Kasumi-1 (cell line): ENCODE measurements at regions not wholly inside any gene's neighbourhood (a gene's known extent, or its start where the extent isn't known, plus 50 kb on each side); places are given as distances from the start of the nearest gene placed in this dataset.
A peak's percentile ranks its signal among the peaks of the same experiment; 100 is the strongest.
"Not testable (repeated sequence)": the region's sequence is repeated elsewhere in the genome, so short reads cannot be mapped to it uniquely, and the experiment has no call there.

Experiments used
- DNase-seq, 2 experiments: peaks; one replicate each; lab custom pipeline; 2025; lab: John Stamatoyannopoulos, UW

GRCh38 chr2:11922294-11922693 is 175.9 kb downstream of the LPIN1 start:
- no peak for DNase-seq

DNA sequence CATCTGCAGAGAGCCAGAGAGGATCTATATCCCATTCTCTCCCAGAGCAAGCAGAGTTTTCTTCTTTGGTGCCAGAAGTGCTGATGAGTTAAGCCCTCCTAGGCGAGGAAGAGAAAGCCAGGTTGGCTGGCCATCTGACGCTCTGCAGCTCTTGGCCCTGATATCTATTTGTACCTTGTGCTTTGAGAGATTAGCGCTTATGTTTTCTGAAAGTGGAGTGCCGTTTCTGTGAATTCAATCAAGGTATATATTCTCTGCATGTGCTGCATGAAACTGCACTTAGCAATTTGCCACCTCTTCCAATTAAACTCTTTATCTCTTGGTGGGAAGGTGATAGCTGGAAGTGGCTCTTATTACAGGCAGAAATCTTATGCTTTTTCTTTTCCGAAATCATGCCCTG is 177.5 kb downstream of the LPIN1 start:
- DNase-seq: no peak

- no peak for DNase-seq
Observed at GRCh38 chr2:11925295-11926066, 179.0 kb downstream of the LPIN1 start.

DNA sequence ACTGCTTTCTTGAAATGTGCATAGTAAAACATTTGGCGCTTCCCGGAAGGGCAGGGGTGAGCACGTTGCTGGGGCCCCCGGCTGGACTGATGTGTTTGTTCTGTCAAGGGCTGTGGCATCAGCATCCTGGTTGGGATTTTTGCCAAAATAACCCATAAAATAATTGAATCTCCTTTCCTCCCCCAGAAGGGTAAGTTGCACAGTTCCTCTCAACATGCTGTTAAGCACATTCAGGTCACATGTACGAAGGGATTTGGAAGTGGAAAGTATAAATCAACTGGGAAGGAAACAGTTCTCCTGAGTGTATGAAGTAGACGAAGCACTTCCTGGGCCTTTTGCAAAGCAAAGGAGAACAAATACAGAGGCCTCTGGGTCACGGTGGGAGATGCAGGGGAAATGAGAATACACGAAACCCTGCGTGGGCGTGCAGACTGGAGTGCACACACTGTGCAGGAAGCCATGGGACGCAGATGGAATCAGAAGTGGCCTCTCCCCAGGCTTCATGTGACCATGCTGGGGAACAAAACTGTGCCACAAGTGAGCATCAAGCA is 183.9 kb downstream of the LPIN1 start:
- DNase-seq: peak; percentile 73 to 74

- DNase-seq: peak in 1 of 2 experiments; percentile 7
Observed at GRCh38 chr2:11932048-11932512, 185.6 kb downstream of the LPIN1 start.

GRCh38 chr2:11932962-11933361 is 186.5 kb downstream of the LPIN1 start:
- DNase-seq: no peak

- DNase-seq: no peak
Observed at GRCh38 chr2:11933854-11934253, 187.4 kb downstream of the LPIN1 start.

GRCh38 chr2:11936761-11937160 is 190.3 kb downstream of the LPIN1 start:
- DNase-seq: no peak

DNA sequence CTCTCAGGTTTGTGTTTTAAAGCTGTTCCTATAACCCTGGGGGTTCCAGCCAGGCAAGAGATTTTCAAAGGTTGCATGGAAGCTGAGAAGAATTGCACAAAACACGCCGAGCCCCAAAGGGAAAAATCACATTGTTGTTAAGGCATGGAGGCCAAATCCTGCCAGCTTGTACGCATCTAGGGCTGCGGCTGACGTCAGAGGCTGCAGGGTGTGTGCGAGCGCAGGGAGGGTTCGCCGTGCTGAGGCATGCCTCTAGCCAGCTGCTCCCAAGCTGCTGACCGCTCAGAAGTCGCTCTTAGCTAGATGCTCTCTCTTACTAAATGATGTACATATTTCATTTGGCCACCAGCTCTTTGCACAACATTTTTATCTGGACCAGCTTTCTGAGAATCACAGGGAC is 191.8 kb downstream of the LPIN1 start:
- no peak for DNase-seq

- no peak for DNase-seq
Observed at GRCh38 chr2:11939523-11939922, 193.1 kb downstream of the LPIN1 start.

DNA sequence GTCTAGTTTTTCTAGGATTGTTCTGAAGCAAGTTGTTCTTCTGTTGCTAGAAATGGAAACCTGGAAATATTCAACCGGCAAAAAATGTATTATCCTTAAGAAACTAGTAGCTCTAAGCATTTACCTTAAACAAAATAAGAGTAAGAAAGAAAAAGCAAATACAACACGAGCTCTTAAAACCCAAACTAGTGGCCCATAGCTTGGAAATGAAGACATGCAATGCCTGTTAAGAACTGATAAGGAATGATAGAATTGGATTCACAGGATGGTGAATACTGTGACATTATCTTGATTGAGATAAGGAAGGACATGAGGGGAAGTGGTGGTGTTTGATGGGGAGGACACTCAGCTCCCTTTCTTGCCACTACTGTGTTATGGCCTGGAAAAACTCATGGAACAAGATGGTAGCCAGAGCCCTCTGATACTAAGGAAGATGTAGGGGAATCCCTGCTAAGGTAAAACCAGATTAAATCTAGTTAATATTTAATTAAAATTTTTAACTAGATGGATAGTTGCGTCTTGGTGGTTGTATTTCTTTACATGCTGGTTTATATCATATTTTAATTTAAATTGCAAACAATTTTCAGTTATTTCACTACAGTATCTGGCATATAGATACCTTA is 193.8 kb downstream of the LPIN1 start:
- DNase-seq: no peak

DNA sequence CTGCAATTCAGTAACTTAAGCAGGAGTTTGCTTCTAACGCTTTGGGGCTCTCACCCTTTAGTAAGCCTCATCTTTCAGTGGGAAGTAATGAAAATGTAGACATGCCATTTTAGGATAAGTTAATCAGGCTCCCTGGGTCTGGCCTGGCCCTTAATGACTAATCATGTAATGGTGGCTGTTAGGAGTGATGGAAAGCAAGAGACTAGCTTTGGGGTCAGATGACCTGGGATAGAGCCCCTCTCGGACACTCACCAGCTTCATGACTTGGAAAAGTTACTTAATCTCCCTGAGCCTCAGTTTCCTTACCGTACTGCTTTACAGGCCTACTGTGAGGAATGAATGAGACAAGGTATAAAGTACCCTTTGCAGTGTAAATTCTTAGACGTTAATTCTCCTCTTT is 194.4 kb downstream of the LPIN1 start:
- no peak for DNase-seq

- no peak for DNase-seq
Observed at GRCh38 chr2:11941201-11942177, 195.1 kb downstream of the LPIN1 start.

- DNase-seq: no peak
Observed at GRCh38 chr2:11942178-11942569, 195.7 kb downstream of the LPIN1 start.

- no peak for DNase-seq
Observed at GRCh38 chr2:11944311-11944710, 197.9 kb downstream of the LPIN1 start.

- DNase-seq: no peak
Observed at GRCh38 chr2:11945139-11946126, 199.0 kb downstream of the LPIN1 start.

DNA sequence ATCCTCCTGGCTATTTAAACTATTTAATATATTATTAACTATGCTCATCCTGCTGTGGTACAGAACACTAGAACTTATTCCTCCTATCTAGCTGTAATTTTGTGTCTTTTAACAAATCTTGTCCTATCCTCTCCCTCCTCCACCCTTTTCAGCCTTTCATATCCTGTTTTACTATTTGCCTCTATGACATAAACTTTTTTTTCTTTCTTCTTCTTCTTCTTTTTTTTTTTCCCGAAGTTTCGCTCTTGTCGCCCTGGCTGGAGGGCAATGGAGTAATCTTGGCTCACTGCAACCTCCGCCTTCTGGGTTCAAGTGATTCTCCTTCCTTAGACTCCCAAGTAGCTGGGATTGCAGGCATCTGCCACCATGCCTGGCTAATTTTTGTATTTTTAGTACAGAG is 201.5 kb downstream of the LPIN1 start:
- no peak for DNase-seq

- peak; percentile 25 to 27 for DNase-seq
Observed at GRCh38 chr2:11949732-11950523, 203.5 kb downstream of the LPIN1 start.

DNA sequence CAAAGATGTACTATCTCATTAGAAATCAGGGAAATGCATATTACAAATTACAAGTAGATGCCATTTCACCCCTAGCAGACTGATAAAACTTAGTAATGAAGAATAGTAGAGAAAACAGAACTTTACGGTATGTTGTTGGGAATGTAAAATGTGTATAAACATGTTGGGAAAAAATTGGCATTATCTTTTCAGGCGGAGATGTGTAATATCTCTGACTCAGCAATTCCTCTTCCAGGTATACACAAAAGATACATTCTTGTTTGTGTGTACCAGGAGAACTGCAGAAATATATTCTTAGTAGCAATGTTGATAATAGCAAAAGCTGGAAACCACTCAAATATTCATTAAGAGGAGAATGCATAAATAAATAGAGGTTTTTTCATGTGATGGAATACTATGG is 204.5 kb downstream of the LPIN1 start:
- DNase-seq: no peak

DNA sequence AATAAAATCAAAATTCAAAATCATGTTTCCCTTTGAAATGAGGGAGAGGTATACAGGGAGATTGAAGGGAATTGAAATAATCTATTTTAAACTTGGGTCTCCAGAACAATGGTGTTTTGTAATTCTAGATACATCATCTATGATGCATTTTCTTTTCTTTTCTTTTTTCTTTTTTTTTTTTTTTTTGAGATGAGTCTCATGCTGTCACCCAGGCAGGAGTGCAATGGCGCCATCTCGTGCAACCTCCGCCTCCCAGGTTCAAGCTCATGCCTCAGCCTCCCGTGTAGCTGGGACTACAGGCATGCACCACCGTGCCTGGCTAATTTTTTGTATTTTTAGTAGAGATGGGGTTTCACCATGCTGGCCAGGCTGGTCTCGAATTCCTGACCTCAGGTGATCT is 205.1 kb downstream of the LPIN1 start:
- not testable (repeated sequence) for DNase-seq
